Tibial nerve (tissue), 4 donors: ENCODE measurements at regions not wholly inside any gene's neighbourhood (a gene's known extent, or its start where the extent isn't known, plus 50 kb on each side); places are given as distances from the start of the nearest gene placed in this dataset.

ENCODE experiments used
- EP300 ChIP-seq, 2 donors: sonication (generic); formaldehyde crosslinking; IDR thresholded peaks; one replicate each; pipeline ENCODE4 v1.6.1; 2017; ENCODE audit warnings: antibody characterized with exemption in 2 of 2, mild to moderate bottlenecking in 1 of 2
- POLR2A ChIP-seq, 2 donors: fragments of 450-650 bp; IDR thresholded peaks; one replicate each; pipeline ENCODE4 v1.6.1; 2017; ENCODE audit warnings: antibody characterized with exemption in 2 of 2, mild to moderate bottlenecking in 2 of 2, moderate library complexity in 2 of 2
- TF ChIP-seq, protein P1 (sequence below), 5 experiments: fragments of 200-600 bp in 3 of 5; fragments of 450-650 bp in 2 of 5; sonication (generic) in 3 of 5; IDR thresholded peaks; one replicate each; pipeline ENCODE4 v1.5.1; 2016 to 2019; ENCODE audit warnings: antibody characterized with exemption in 5 of 5, mild to moderate bottlenecking in 3 of 5, moderate library complexity in 2 of 5

DNA sequence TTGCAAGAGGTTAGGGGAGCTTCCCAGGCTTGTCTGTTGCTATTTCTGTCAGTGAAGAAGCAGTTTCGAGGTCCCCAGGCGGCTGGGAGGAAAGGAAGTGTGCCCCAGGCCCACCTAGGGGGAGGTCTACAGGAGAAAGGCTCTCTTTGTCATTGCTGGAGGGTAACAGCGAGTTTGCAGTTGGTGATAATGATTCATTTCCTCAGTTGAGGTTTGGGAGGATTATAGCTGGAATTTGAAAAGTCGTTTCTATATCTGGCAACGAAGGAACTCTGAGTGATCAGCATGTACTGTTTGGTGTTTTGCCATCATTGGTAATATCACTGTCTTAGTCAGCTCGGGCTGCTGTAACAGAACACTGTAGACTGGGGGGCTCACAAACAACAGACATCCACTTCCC, 65.5 kb upstream of the UBE3A start:
- TF ChIP-seq, protein P1, sequence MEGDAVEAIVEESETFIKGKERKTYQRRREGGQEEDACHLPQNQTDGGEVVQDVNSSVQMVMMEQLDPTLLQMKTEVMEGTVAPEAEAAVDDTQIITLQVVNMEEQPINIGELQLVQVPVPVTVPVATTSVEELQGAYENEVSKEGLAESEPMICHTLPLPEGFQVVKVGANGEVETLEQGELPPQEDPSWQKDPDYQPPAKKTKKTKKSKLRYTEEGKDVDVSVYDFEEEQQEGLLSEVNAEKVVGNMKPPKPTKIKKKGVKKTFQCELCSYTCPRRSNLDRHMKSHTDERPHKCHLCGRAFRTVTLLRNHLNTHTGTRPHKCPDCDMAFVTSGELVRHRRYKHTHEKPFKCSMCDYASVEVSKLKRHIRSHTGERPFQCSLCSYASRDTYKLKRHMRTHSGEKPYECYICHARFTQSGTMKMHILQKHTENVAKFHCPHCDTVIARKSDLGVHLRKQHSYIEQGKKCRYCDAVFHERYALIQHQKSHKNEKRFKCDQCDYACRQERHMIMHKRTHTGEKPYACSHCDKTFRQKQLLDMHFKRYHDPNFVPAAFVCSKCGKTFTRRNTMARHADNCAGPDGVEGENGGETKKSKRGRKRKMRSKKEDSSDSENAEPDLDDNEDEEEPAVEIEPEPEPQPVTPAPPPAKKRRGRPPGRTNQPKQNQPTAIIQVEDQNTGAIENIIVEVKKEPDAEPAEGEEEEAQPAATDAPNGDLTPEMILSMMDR (IDR thresholded peaks at IDR 0.05): no peak
- TF ChIP-seq EP300 (IDR thresholded peaks at IDR 0.05): no peak
- TF ChIP-seq POLR2A (IDR thresholded peaks at IDR 0.05): no peak
